Endothelial cell of hepatic sinusoid (primary cell): ENCODE measurements at regions not wholly inside any gene's neighbourhood (a gene's known extent, or its start where the extent isn't known, plus 50 kb on each side); places are given as distances from the start of the nearest gene placed in this dataset.
"Not testable (repeated sequence)": the region's sequence is repeated elsewhere in the genome, so short reads cannot be mapped to it uniquely, and the experiment has no call there.

Source experiments
- in situ Hi-C: cut with HindIII; loops from 2 replicates; pipeline ENCODE4 v1.10.0; 2017; ENCODE audit warnings: low sequenced_read_pairs

- in situ Hi-C loops, result loop anchor here (5.0 kb wide), 1 partner anchor 94 kb away; no protein-coding TSS in a partner anchor
Measured at GRCh38 chr4:169342906-169343564, 72.3 kb upstream of the SH3RF1 start.

GRCh38 chr4:169342159-169342860, 71.6 kb upstream of the SH3RF1 start:
- in situ Hi-C loops, result loop anchor here (5.0 kb wide), 1 partner anchor 95 kb away; no protein-coding TSS in a partner anchor

GRCh38 chr4:169341490-169341889, 70.7 kb upstream of the SH3RF1 start:
- in situ Hi-C loops, result loop anchor here (5.0 kb wide), 1 partner anchor 96 kb away; no protein-coding TSS in a partner anchor

GRCh38 chr4:169340834-169341233, 70.1 kb upstream of the SH3RF1 start:
- in situ Hi-C loops, result loop anchor here (5.0 kb wide), 1 partner anchor 96 kb away; no protein-coding TSS in a partner anchor

- in situ Hi-C loops, result no loop called here
Measured at GRCh38 chr4:169338241-169338640, 67.5 kb upstream of the SH3RF1 start.

GRCh38 chr4:169337510-169337909, 66.8 kb upstream of the SH3RF1 start:
- in situ Hi-C loops, result no loop called here

- in situ Hi-C loops, result no loop called here
Measured at GRCh38 chr4:169335331-169335730, 64.6 kb upstream of the SH3RF1 start.

GRCh38 chr4:169334335-169334734, 63.6 kb upstream of the SH3RF1 start:
- in situ Hi-C loops, result no loop called here

GRCh38 chr4:169333265-169333664, 62.5 kb upstream of the SH3RF1 start:
- in situ Hi-C loops, result no loop called here

- in situ Hi-C loops, result no loop called here
Measured at GRCh38 chr4:169332583-169332982, 61.8 kb upstream of the SH3RF1 start.

GRCh38 chr4:169330811-169331210, 60.1 kb upstream of the SH3RF1 start:
- in situ Hi-C loops, result no loop called here

GRCh38 chr4:169330095-169330494, 59.3 kb upstream of the SH3RF1 start:
- in situ Hi-C loops, result no loop called here

GRCh38 chr4:169327951-169328350, 57.2 kb upstream of the SH3RF1 start:
- in situ Hi-C loops, result no loop called here

- in situ Hi-C loops, result not testable (repeated sequence)
Measured at GRCh38 chr4:169323925-169324324, 53.2 kb upstream of the SH3RF1 start.

GRCh38 chr4:169322833-169323232, 52.1 kb upstream of the SH3RF1 start:
- in situ Hi-C loops, result not testable (repeated sequence)
